Epithelial cell of proximal tubule (primary cell): ENCODE measurements at regions not wholly inside any gene's neighbourhood (a gene's known extent, or its start where the extent isn't known, plus 50 kb on each side); places are given as distances from the start of the nearest gene placed in this dataset.

ENCODE experiments used
- DNase-seq: peaks from one replicate; pipeline ENCODE4 v3.0.0-alpha.2; 2011; ENCODE audit warnings: low read depth
- H3K4me3 ChIP-seq: 2 replicates; pipeline ENCODE4 v1.5.1; 2011; ENCODE audit warnings: low read depth, mild to moderate bottlenecking, low read length
- CTCF ChIP-seq: conservative IDR thresholded peaks from 2 replicates; pipeline ENCODE4 v1.5.1; 2012; ENCODE audit warnings: low read depth, mild to moderate bottlenecking, low read length

GRCh38 chr6:140311146-140311545 lies 936.7 kb upstream of the CITED2 start:
- DNase-seq = no peak
- no peak for TF ChIP-seq CTCF
- no peak overlapping the region for H3K4me3 ChIP-seq

- DNase-seq = no peak
- no peak for TF ChIP-seq CTCF
- no peak overlapping the region for H3K4me3 ChIP-seq
Observed at GRCh38 chr6:140303218-140303949, 928.9 kb upstream of the CITED2 start.

- DNase-seq = no peak
- no peak for TF ChIP-seq CTCF
- H3K4me3 ChIP-seq = no peak overlapping the region
Observed at GRCh38 chr6:140300331-140300730, 925.9 kb upstream of the CITED2 start.

GRCh38 chr6:140289186-140289585 lies 914.7 kb upstream of the CITED2 start:
- no peak overlapping the region for H3K4me3 ChIP-seq
- TF ChIP-seq CTCF = no peak
- no peak for DNase-seq

GRCh38 chr6:140285998-140286690 lies 911.7 kb upstream of the CITED2 start:
- TF ChIP-seq CTCF = no peak
- H3K4me3 ChIP-seq = no peak overlapping the region

GRCh38 chr6:140285471-140285870 lies 911.0 kb upstream of the CITED2 start:
- H3K4me3 ChIP-seq = no peak overlapping the region
- no peak for TF ChIP-seq CTCF
- DNase-seq = no peak

More at GRCh38 chr6:140285998-140286690, 911.7 kb upstream of the CITED2 start:
- DNase-seq = no peak
